ENCODE measurements at regions not wholly inside any gene's neighbourhood (a gene's known extent, or its start where the extent isn't known, plus 50 kb on each side); places are given as distances from the start of the nearest gene placed in this dataset.

DNA sequence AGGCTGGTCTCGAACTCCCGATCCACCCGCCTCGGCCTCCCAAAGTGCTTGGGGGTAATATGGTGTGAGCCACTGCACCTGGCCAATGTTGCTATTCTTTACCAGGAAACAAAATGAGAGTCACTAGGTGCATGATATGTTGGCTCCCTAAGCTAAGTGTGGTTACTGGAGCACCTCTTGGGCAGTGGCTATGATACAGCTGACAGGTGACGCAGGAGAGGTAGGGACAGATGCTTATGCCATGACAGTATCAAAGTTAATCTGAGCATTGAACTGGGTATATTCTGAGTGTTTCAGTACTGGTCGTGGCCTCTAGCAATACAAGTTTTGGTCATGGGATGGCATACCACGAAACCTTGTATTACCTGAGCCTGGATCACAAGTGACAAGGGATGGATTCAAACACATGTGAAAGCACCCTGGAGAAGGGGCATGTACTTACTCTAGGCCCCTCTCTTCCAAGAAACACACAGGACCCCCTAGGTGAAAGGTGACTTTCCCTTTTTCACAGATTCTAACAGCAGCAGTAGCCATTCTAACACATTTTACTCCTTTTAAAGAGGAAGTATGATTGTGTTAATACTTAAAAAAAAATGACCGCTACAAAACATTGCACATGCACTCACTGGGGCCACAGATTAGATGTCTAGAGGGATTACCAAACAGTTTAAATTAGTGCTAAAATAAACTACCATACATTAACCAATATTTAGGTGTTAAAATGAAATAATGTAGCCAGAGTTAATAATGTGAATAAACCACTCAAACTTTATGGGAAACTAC lies 467.3 kb downstream of the SHQ1 start:
- TF ChIP-seq, protein P1, sequence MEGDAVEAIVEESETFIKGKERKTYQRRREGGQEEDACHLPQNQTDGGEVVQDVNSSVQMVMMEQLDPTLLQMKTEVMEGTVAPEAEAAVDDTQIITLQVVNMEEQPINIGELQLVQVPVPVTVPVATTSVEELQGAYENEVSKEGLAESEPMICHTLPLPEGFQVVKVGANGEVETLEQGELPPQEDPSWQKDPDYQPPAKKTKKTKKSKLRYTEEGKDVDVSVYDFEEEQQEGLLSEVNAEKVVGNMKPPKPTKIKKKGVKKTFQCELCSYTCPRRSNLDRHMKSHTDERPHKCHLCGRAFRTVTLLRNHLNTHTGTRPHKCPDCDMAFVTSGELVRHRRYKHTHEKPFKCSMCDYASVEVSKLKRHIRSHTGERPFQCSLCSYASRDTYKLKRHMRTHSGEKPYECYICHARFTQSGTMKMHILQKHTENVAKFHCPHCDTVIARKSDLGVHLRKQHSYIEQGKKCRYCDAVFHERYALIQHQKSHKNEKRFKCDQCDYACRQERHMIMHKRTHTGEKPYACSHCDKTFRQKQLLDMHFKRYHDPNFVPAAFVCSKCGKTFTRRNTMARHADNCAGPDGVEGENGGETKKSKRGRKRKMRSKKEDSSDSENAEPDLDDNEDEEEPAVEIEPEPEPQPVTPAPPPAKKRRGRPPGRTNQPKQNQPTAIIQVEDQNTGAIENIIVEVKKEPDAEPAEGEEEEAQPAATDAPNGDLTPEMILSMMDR (IDR thresholded peaks at IDR 0.05; ENCODE audit: poor library complexity): no peak
- TF ChIP-seq EZH2 (IDR thresholded peaks at IDR 0.05; ENCODE audit: borderline replicate concordance): no peak

All from hepatocyte (in vitro differentiated cells).